IPS-15b (cell line): ENCODE measurements at regions not wholly inside any gene's neighbourhood (a gene's known extent, or its start where the extent isn't known, plus 50 kb on each side); places are given as distances from the start of the nearest gene placed in this dataset.

Source experiments
- H3K27me3 ChIP-seq: one replicate; pipeline ENCODE4 v1.6.1; 2013; ENCODE audit warnings: low read length; ENCODE audit not compliant: control insufficient read depth, insufficient read depth
- H3K36me3 ChIP-seq: one replicate; pipeline ENCODE4 v1.6.1; 2013; ENCODE audit warnings: low read length; ENCODE audit not compliant: control insufficient read depth, insufficient read depth
- H3K4me1 ChIP-seq: one replicate; pipeline ENCODE4 v1.6.1; 2013; ENCODE audit warnings: mild to moderate bottlenecking, low read length; ENCODE audit not compliant: control insufficient read depth, insufficient read depth
- H3K4me3 ChIP-seq: one replicate; pipeline ENCODE4 v1.5.1; 2013; ENCODE audit warnings: low read depth, low read length
- H3K9ac ChIP-seq: one replicate; pipeline ENCODE4 v1.6.1; 2013; ENCODE audit warnings: low read depth, mild to moderate bottlenecking, low read length
- H3K9me3 ChIP-seq: one replicate; pipeline ENCODE4 v1.6.1; 2013; ENCODE audit warnings: mild to moderate bottlenecking, low read length; ENCODE audit not compliant: control insufficient read depth, insufficient read depth

DNA sequence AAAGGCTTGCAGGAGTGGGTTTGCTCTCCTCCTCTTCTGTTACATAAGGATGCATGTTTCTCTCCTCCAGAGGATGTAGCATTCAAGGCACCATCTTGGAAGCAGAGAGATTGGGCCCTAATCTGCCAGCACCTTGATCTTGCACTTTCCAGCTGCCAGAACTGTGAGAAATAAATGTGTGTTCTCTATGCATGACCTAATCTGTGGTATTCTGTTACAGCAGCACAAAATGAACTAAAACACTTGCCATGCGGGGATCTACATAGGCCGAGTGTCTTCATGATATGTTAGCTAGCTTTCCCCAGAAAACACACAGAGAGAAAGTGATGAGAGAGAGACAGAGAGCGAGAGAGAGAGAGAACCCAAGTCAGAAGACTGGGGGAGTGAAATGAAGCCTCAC is 273.5 kb downstream of the UTP18 start:
- Histone ChIP-seq H3K9me3 (no peaks in the 10 kb centered on the region), H3K36me3 (no peaks in the 10 kb centered on the region), H3K9ac (no peak overlapping the region), H3K4me1 (no peaks in the 10 kb centered on the region), H3K27me3 (no peaks in the 10 kb centered on the region), H3K4me3 (no peak overlapping the region)

DNA sequence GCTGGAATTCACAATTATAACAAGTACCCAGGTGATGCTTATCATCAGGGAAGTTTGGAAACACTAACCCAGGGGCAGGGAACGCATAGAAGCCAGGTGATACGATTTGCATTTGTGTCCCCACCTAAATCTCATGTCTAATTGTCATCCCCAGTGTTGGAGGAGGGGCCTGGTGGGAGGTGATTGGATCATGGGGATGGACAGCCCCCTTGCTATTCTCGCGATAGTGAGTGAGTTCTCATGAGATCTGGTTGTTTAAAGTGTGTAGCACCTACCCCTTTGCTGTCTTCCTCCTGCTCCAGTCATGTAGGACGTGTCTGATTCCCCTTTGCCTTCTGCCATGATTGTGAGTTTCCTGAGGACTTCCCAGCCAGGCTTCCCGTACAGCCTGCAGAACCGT is 276.3 kb downstream of the UTP18 start:
- H3K9ac ChIP-seq: no peak overlapping the region
- no peaks in the 10 kb centered on the region for H3K9me3 ChIP-seq
- H3K4me3 ChIP-seq: no peak overlapping the region
- H3K27me3 ChIP-seq: no peaks in the 10 kb centered on the region
- no peaks in the 10 kb centered on the region for H3K4me1 ChIP-seq
- H3K36me3 ChIP-seq: no peaks in the 10 kb centered on the region

DNA sequence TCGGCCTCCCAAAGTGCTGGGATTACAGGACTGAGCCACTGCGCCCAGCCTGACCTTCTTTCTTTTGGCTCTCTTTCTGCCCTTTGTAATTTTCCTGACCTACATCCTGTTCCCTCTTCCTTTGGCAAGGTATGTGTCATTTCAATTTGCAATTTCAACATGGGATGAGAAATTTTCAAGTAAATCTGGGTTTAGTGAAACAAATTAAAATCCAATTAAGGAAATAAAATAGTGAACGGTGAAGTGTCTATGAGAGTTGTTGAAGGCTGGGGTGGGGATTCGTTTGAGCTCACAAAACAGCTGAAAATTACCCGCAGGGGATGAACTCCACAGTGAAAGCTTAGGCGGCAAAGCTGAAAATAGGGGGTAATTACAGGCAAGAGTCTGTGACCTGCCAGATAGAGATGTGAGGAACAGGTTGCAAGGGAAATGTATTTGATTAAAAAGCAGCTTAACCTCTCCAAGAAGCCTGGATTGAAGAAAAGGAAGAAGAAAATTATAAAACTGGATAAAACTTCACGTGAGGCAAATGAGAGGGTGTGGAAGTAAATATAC is 277.7 kb downstream of the UTP18 start:
- H3K27me3 ChIP-seq: no peaks in the 10 kb centered on the region
- H3K9ac ChIP-seq: no peak overlapping the region
- no peaks in the 10 kb centered on the region for H3K36me3 ChIP-seq
- no peaks in the 10 kb centered on the region for H3K4me1 ChIP-seq
- no peaks in the 10 kb centered on the region for H3K9me3 ChIP-seq
- H3K4me3 ChIP-seq: no peak overlapping the region

DNA sequence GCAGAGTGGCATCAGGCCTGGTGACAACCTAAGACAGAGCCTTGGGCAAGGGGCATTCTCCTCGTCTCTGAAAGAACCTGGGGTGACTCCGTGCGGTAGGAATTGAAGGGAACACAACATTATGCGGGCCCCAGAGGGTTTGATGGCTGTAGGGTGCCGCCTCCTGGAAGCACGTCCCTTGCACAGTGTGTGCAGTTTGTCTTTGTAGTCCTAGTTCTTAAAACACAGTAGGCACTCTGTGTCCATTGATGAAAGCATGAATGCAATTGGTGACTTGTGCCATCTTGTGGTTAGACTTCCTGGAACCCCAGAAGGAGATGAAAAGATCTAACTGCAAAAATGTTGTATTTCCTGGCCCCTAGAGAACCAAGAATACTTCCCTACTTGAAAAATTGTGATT is 279.8 kb downstream of the UTP18 start:
- Histone ChIP-seq H3K9ac (no peak overlapping the region), H3K36me3 (no peaks in the 10 kb centered on the region), H3K4me3 (no peak overlapping the region), H3K4me1 (no peaks in the 10 kb centered on the region), H3K27me3 (no peaks in the 10 kb centered on the region), H3K9me3 (no peaks in the 10 kb centered on the region)

GRCh38 chr17:51541215-51541614 is 280.9 kb downstream of the UTP18 start:
- no peaks in the 10 kb centered on the region for H3K9me3 ChIP-seq
- no peaks in the 10 kb centered on the region for H3K4me1 ChIP-seq
- H3K4me3 ChIP-seq: no peak overlapping the region
- H3K27me3 ChIP-seq: no peaks in the 10 kb centered on the region
- H3K9ac ChIP-seq: peak overlapping the region; percentile 12
- no peaks in the 10 kb centered on the region for H3K36me3 ChIP-seq

DNA sequence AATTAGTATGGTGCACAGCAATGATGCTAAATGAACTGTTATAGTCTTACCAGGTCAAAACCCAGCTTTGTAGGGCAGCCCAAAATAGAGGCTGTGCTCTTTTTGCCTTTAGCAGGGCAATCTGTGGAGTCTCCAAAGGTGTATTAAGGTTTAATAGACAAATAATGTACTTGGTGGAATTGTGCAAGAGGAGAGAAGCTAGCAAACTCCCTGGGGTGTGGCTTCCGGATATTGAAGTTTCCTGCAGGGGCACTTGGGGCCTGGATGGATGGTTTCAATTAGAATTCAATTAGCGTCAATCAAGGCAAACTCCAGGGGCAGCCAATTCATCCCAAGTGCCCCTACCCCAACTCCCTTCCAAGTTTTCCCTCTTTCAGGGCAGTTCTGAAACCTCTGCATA is 285.8 kb downstream of the UTP18 start:
- H3K27me3 ChIP-seq: no peaks in the 10 kb centered on the region
- no peaks in the 10 kb centered on the region for H3K36me3 ChIP-seq
- H3K9me3 ChIP-seq: no peaks in the 10 kb centered on the region
- no peak overlapping the region for H3K4me3 ChIP-seq
- H3K9ac ChIP-seq: no peak overlapping the region
- no peaks in the 10 kb centered on the region for H3K4me1 ChIP-seq

DNA sequence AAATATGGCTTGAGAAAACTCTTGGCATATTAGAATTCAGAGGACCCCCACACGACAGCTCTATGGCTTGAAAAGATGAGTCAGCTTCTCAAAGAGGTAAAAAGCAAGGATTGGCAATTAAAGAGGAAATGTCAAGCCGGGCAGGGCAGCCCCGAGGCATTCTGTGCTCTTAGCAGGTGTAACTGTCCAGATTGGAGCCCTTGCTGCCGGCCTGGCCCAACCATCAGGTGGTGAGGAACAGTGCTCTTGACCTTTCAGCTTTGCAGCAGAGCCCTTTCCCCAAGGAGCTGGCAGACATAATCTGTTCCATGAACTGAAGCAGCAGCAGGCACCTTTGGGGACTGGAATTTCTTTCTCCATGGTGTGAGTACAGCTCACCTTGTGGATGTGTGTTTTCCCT is 287.8 kb downstream of the UTP18 start:
- Histone ChIP-seq H3K4me3 (no peak overlapping the region), H3K27me3 (no peaks in the 10 kb centered on the region), H3K9me3 (no peaks in the 10 kb centered on the region), H3K36me3 (no peaks in the 10 kb centered on the region), H3K4me1 (no peaks in the 10 kb centered on the region), H3K9ac (no peak overlapping the region)

GRCh38 chr17:51555153-51555552 is 294.8 kb downstream of the UTP18 start:
- no peaks in the 10 kb centered on the region for H3K4me1 ChIP-seq
- no peaks in the 10 kb centered on the region for H3K36me3 ChIP-seq
- no peak overlapping the region for H3K9ac ChIP-seq
- no peaks in the 10 kb centered on the region for H3K27me3 ChIP-seq
- no peaks in the 10 kb centered on the region for H3K9me3 ChIP-seq
- no peak overlapping the region for H3K4me3 ChIP-seq

GRCh38 chr17:51559778-51560177 is 299.4 kb downstream of the UTP18 start:
- no peaks in the 10 kb centered on the region for H3K27me3 ChIP-seq
- no peak overlapping the region for H3K4me3 ChIP-seq
- H3K9ac ChIP-seq: no peak overlapping the region
- H3K4me1 ChIP-seq: no peaks in the 10 kb centered on the region
- H3K36me3 ChIP-seq: no peaks in the 10 kb centered on the region
- H3K9me3 ChIP-seq: no peaks in the 10 kb centered on the region

DNA sequence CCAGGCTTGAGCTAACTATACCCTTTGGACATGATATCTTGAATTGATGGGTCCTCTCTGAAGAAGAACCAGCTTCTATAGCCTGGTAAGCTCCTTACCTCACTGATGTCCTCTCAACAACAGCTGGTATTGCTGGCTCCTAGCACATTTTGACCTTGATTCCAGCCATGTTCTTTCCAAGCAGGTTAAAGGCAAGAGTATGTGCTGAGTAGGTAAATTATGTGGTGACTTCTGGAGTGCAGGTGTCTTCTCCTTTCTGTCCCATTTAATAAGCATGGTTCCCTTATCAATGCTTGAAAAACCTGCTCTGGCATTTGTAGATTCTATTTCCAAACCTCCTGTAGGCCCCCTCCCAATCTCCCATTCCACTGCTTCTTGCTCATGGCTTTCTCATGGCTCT is 300.1 kb downstream of the UTP18 start:
- Histone ChIP-seq H3K36me3 (no peaks in the 10 kb centered on the region), H3K9me3 (no peaks in the 10 kb centered on the region), H3K27me3 (no peaks in the 10 kb centered on the region), H3K4me3 (no peak overlapping the region), H3K4me1 (no peaks in the 10 kb centered on the region), H3K9ac (no peak overlapping the region)

- no peak overlapping the region for H3K4me3 ChIP-seq
- no peaks in the 10 kb centered on the region for H3K4me1 ChIP-seq
- no peaks in the 10 kb centered on the region for H3K27me3 ChIP-seq
- H3K36me3 ChIP-seq: no peaks in the 10 kb centered on the region
- no peaks in the 10 kb centered on the region for H3K9me3 ChIP-seq
- no peak overlapping the region for H3K9ac ChIP-seq
These were observed 303.6 kb downstream of the UTP18 start for GRCh38 chr17:51563961-51564360.

GRCh38 chr17:51572115-51572514 is 311.8 kb downstream of the UTP18 start:
- Histone ChIP-seq H3K27me3 (no peaks in the 10 kb centered on the region), H3K9ac (no peak overlapping the region), H3K4me3 (no peak overlapping the region), H3K36me3 (no peaks in the 10 kb centered on the region), H3K4me1 (no peaks in the 10 kb centered on the region), H3K9me3 (no peaks in the 10 kb centered on the region)
